GM18499 (cell line): ENCODE measurements at regions not wholly inside any gene's neighbourhood (a gene's known extent, or its start where the extent isn't known, plus 50 kb on each side); places are given as distances from the start of the nearest gene placed in this dataset.

ENCODE experiments used
- ATAC-seq: cut with Tn5 transposase; IDR thresholded peaks from one replicate; pipeline ENCODE4 v1.9.1; 2021; ENCODE audit warnings: moderate number of reproducible peaks; ENCODE audit not compliant: insufficient read depth, unreplicated experiment

GRCh38 chr11:104614117-104614680, 284.1 kb downstream of the CASP12 start:
- ATAC-seq, result no peak

- no peak for ATAC-seq
Measured at GRCh38 chr11:104610635-104611034, 287.6 kb downstream of the CASP12 start.

- peak; percentile 90 for ATAC-seq
Measured at GRCh38 chr11:104609311-104610085, 288.8 kb downstream of the CASP12 start.

GRCh38 chr11:104602643-104603042, 295.6 kb downstream of the CASP12 start:
- no peak for ATAC-seq

- no peak for ATAC-seq
Measured at GRCh38 chr11:104594228-104594958, 303.9 kb downstream of the CASP12 start.

GRCh38 chr11:104588970-104589369, 309.3 kb downstream of the CASP12 start:
- no peak for ATAC-seq

GRCh38 chr11:104588446-104588845, 309.8 kb downstream of the CASP12 start:
- ATAC-seq, result no peak

GRCh38 chr11:104584823-104585222, 313.4 kb downstream of the CASP12 start:
- ATAC-seq, result no peak

GRCh38 chr11:104583857-104584256, 314.4 kb downstream of the CASP12 start:
- no peak for ATAC-seq

- ATAC-seq, result no peak
Measured at GRCh38 chr11:104582431-104582830, 315.8 kb downstream of the CASP12 start.

- ATAC-seq, result no peak
Measured at GRCh38 chr11:104581246-104581980, 316.8 kb downstream of the CASP12 start.

GRCh38 chr11:104573441-104573990, 324.7 kb downstream of the CASP12 start:
- ATAC-seq, result no peak

GRCh38 chr11:104572279-104572678, 326.0 kb downstream of the CASP12 start:
- no peak for ATAC-seq

GRCh38 chr11:104570078-104570701, 328.1 kb downstream of the CASP12 start:
- no peak for ATAC-seq

GRCh38 chr11:104565583-104565961, 332.7 kb downstream of the CASP12 start:
- no peak for ATAC-seq

GRCh38 chr11:104564921-104565582, 333.2 kb downstream of the CASP12 start:
- no peak for ATAC-seq

- ATAC-seq, result no peak
Measured at GRCh38 chr11:104556606-104557301, 341.5 kb downstream of the CASP12 start.

- ATAC-seq, result no peak
Measured at GRCh38 chr11:104549019-104549418, 349.2 kb downstream of the CASP12 start.
